H9 (cell line): ENCODE measurements at regions not wholly inside any gene's neighbourhood (a gene's known extent, or its start where the extent isn't known, plus 50 kb on each side); places are given as distances from the start of the nearest gene placed in this dataset.
A peak's percentile ranks its signal among the peaks of the same experiment; 100 is the strongest.

Source experiments
- DNase-seq: peaks from one replicate; pipeline ENCODE4 v3.0.0-alpha.2; 2017
- H2AFZ ChIP-seq: one replicate; pipeline ENCODE4 v1.6.1; 2013; ENCODE audit warnings: mild to moderate bottlenecking, low read length, control low read depth, moderate library complexity
- H2AK5ac ChIP-seq: 2 replicates; pipeline ENCODE4 v1.6.1; 2013; ENCODE audit warnings: low read length, control low read depth, mixed read lengths; ENCODE audit not compliant: insufficient read length
- H2BK120ac ChIP-seq: one replicate; pipeline ENCODE4 v1.6.1; 2013; ENCODE audit warnings: low read depth, mild to moderate bottlenecking, low read length, control low read depth, inconsistent platforms; ENCODE audit not compliant: poor library complexity, severe bottlenecking
- H2BK12ac ChIP-seq: 2 replicates; pipeline ENCODE4 v1.6.1; 2013; ENCODE audit warnings: low read length, control low read depth, mixed read lengths, low read depth; ENCODE audit not compliant: insufficient read length
- H2BK15ac ChIP-seq: 2 replicates; pipeline ENCODE4 v1.6.1; 2013; ENCODE audit warnings: low read depth, low read length, control low read depth
- H2BK20ac ChIP-seq: one replicate; pipeline ENCODE4 v1.6.1; 2013; ENCODE audit warnings: low read depth, mild to moderate bottlenecking, low read length, control low read depth, inconsistent platforms; ENCODE audit not compliant: poor library complexity, severe bottlenecking
- H2BK5ac ChIP-seq: 2 replicates; pipeline ENCODE4 v1.6.1; 2013; ENCODE audit warnings: low read length, control low read depth, mixed read lengths; ENCODE audit not compliant: insufficient read length
- H3K14ac ChIP-seq: 2 replicates; pipeline ENCODE4 v1.6.1; 2013; ENCODE audit warnings: low read length, control low read depth; ENCODE audit not compliant: insufficient read depth
- H3K18ac ChIP-seq: 2 replicates; pipeline ENCODE4 v1.6.1; 2013; ENCODE audit warnings: low read depth, mild to moderate bottlenecking, mixed read lengths, low read length, control low read depth; ENCODE audit not compliant: insufficient read length
- H3K23ac ChIP-seq: 2 replicates; pipeline ENCODE4 v1.6.1; 2013; ENCODE audit warnings: low read length, control low read depth, mixed read lengths, low read depth; ENCODE audit not compliant: insufficient read length
- H3K23me2 ChIP-seq: 2 replicates; pipeline ENCODE4 v1.6.1; 2013; ENCODE audit warnings: low read depth, mild to moderate bottlenecking, mixed read lengths, low read length, control low read depth; ENCODE audit not compliant: insufficient read length, poor library complexity, severe bottlenecking
- H3K27ac ChIP-seq: 2 replicates; pipeline ENCODE4 v1.5.1; 2013; ENCODE audit warnings: low read length, control low read depth, mixed read lengths, low read depth; ENCODE audit not compliant: insufficient read length
- H3K27me3 ChIP-seq: 2 replicates; pipeline ENCODE4 v1.6.1; 2013; ENCODE audit warnings: low read length, control low read depth, inconsistent platforms; ENCODE audit not compliant: insufficient read depth
- H3K4ac ChIP-seq: 2 replicates; pipeline ENCODE4 v1.6.1; 2013; ENCODE audit warnings: low read depth, mild to moderate bottlenecking, control low read depth, inconsistent platforms, low read length, moderate library complexity
- H3K4me1 ChIP-seq: 2 replicates; pipeline ENCODE4 v1.6.1; 2013; ENCODE audit warnings: low read length, control low read depth, inconsistent platforms; ENCODE audit not compliant: insufficient read depth
- H3K4me2 ChIP-seq: 2 replicates; pipeline ENCODE4 v1.6.1; 2013; ENCODE audit warnings: low read length, control low read depth, mixed read lengths; ENCODE audit not compliant: insufficient read length, insufficient read depth
- H3K56ac ChIP-seq: 2 replicates; pipeline ENCODE4 v1.6.1; 2013; ENCODE audit warnings: low read depth, mild to moderate bottlenecking, mixed read lengths, low read length, control low read depth; ENCODE audit not compliant: insufficient read length
- H3K79me1 ChIP-seq: 2 replicates; pipeline ENCODE4 v1.6.1; 2013; ENCODE audit warnings: low read depth, mild to moderate bottlenecking, moderate library complexity, low read length, control low read depth, inconsistent platforms; ENCODE audit not compliant: insufficient read depth, poor library complexity, severe bottlenecking
- H3K79me2 ChIP-seq: 2 replicates; pipeline ENCODE4 v1.6.1; 2013; ENCODE audit warnings: low read length, control low read depth, inconsistent platforms; ENCODE audit not compliant: insufficient read depth
- H3K9ac ChIP-seq: 2 replicates; pipeline ENCODE4 v1.6.1; 2013; ENCODE audit warnings: low read length, control low read depth, mixed read lengths; ENCODE audit not compliant: insufficient read length; ENCODE audit errors: extremely low read depth
- H3K9me3 ChIP-seq: one replicate; pipeline ENCODE4 v1.6.1; 2013; ENCODE audit warnings: low read depth, low read length, inconsistent platforms; ENCODE audit not compliant: control insufficient read depth
- H3T11ph ChIP-seq: one replicate; pipeline ENCODE4 v1.6.1; 2013; ENCODE audit warnings: mild to moderate bottlenecking, low read length, control low read depth, inconsistent platforms
- H4K20me1 ChIP-seq: one replicate; pipeline ENCODE4 v1.6.1; 2013; ENCODE audit not compliant: control insufficient read depth, insufficient read length, insufficient read depth
- H4K5ac ChIP-seq: 2 replicates; pipeline ENCODE4 v1.6.1; 2013; ENCODE audit warnings: low read depth, mild to moderate bottlenecking, mixed read lengths, low read length, control low read depth; ENCODE audit not compliant: insufficient read length
- H4K8ac ChIP-seq: replicated peaks from 2 replicates; pipeline ENCODE4 v1.6.1; 2013; ENCODE audit warnings: low read length, control low read depth, mixed read lengths, low read depth; ENCODE audit not compliant: insufficient read length
- H4K91ac ChIP-seq: 2 replicates; pipeline ENCODE4 v1.6.1; 2013; ENCODE audit warnings: low read depth, mild to moderate bottlenecking, moderate library complexity, mixed read lengths, low read length, control low read depth; ENCODE audit not compliant: insufficient read length
- H3K27ac Mint-ChIP-seq, 3 experiments: 2 replicates in 2 of 3; 3 replicates in 1 of 3; pipeline ENCODE4 v1.8.0; 2020 to 2021; ENCODE audit warnings: mixed read lengths in 3 of 3, mild to moderate bottlenecking in 1 of 3, moderate library complexity in 1 of 3
- H3K27me3 Mint-ChIP-seq: 2 replicates; pipeline ENCODE4 v1.8.0; 2021; ENCODE audit warnings: low read depth, mild to moderate bottlenecking, moderate library complexity, mixed read lengths
- H3K36me3 Mint-ChIP-seq, 3 experiments: 2 replicates in 2 of 3; 3 replicates in 1 of 3; pipeline ENCODE4 v1.8.0; 2020 to 2021; ENCODE audit warnings: low read depth in 3 of 3, mixed read lengths in 3 of 3; ENCODE audit not compliant: insufficient read depth in 1 of 3
- H3K4me1 Mint-ChIP-seq, 2 experiments: 2 replicates each; pipeline ENCODE4 v1.8.0; 2020; ENCODE audit warnings: mixed read lengths in 2 of 2
- H3K4me3 Mint-ChIP-seq, 2 experiments: 2 replicates in 1 of 2; 3 replicates in 1 of 2; pipeline ENCODE4 v1.8.0; 2020 to 2021; ENCODE audit warnings: mild to moderate bottlenecking in 2 of 2, mixed read lengths in 2 of 2, moderate library complexity in 1 of 2
- H3K9me3 Mint-ChIP-seq, 2 experiments: 2 replicates in 1 of 2; 3 replicates in 1 of 2; pipeline ENCODE4 v1.8.0; 2020; ENCODE audit warnings: mild to moderate bottlenecking in 2 of 2, mixed read lengths in 2 of 2, moderate library complexity in 1 of 2
- CTCF ChIP-seq: fragments of 200-600 bp; sonication (generic); conservative IDR thresholded peaks from 3 replicates; pipeline ENCODE4 v1.8.0; 2021; ENCODE audit warnings: antibody characterized with exemption, mild to moderate bottlenecking
- WGBS: extraction: QIAGEN DNeasy Blood & Tissue Kit; methylation state at CpG from one replicate; pipeline ENCODE4 v1.1.7; 2013; ENCODE audit warnings: missing lambda C conversion rate, low lambda C conversion rate, mixed read lengths; ENCODE audit not compliant: insufficient read length; ENCODE audit errors: extremely low coverage; 5-methylcytosine and 5-hydroxymethylcytosine counted together

GRCh38 chr9:89963280-89963679, 358.5 kb downstream of the GADD45G start:
- Histone ChIP-seq H3K4ac (no peak overlapping the region), H3K4me1 (no peaks in the 10 kb centered on the region), H3K27me3 (no peaks in the 10 kb centered on the region), H3K14ac (no peak overlapping the region), H3K9ac (no peak overlapping the region), H2BK15ac (no peak overlapping the region), H3K4me2 (no peak overlapping the region), H2BK120ac (no peak overlapping the region), H3T11ph (no peak overlapping the region), H3K9me3 (no peaks in the 10 kb centered on the region), H4K20me1 (no peaks in the 10 kb centered on the region), H4K91ac (no peak overlapping the region), H2BK5ac (no peak overlapping the region), H3K79me2 (no peaks in the 10 kb centered on the region), H3K23ac (no peak overlapping the region), H3K23me2 (no peaks in the 10 kb centered on the region), H2AFZ (no peak overlapping the region), H3K56ac (no peak overlapping the region), H3K27ac (no peak overlapping the region), H2BK12ac (no peak overlapping the region), H3K18ac (peak overlapping the region; percentile 53), H3K79me1 (no peaks in the 10 kb centered on the region), H2BK20ac (no peak overlapping the region), H4K8ac (no peak overlapping the region), H2AK5ac (no peak overlapping the region), H4K5ac (no peak overlapping the region)
- DNase-seq: no peak
- Mint-ChIP-seq H3K4me3 (no peak overlapping the region), H3K27me3 (0 out of 2 replicates have a peak, but pooled peaks cover 4% of the 10 kb centered on the region), H3K36me3 (no peaks in the 10 kb centered on the region), H3K27ac (peak overlapping the region in 1 of 3 experiments; percentile 9; a peak in 3 of 7 replicates), H3K9me3 (peaks cover 0 to 3% of the 10 kb centered on the region in 2 experiments; a peak in 1 of 5 replicates), H3K4me1 (no peaks in the 10 kb centered on the region)
- no CpG with 5 or more reads among the region's 3 CpGs for WGBS
- TF ChIP-seq CTCF: no peak
